Activated CD8-positive, alpha-beta memory T cell treated with anti-CD3 and anti-CD28 coated beads, Interleukin-2, amount 50 U/mL, for 4 hours (primary cell): ENCODE measurements at regions not wholly inside any gene's neighbourhood (a gene's known extent, or its start where the extent isn't known, plus 50 kb on each side); places are given as distances from the start of the nearest gene placed in this dataset.

Source experiments
- DNase-seq: peaks from one replicate; pipeline ENCODE4 v3.0.0-alpha.2; 2020

GRCh38 chr2:33786881-33787280 lies 187.8 kb upstream of the FAM98A start:
- no peak for DNase-seq

DNA sequence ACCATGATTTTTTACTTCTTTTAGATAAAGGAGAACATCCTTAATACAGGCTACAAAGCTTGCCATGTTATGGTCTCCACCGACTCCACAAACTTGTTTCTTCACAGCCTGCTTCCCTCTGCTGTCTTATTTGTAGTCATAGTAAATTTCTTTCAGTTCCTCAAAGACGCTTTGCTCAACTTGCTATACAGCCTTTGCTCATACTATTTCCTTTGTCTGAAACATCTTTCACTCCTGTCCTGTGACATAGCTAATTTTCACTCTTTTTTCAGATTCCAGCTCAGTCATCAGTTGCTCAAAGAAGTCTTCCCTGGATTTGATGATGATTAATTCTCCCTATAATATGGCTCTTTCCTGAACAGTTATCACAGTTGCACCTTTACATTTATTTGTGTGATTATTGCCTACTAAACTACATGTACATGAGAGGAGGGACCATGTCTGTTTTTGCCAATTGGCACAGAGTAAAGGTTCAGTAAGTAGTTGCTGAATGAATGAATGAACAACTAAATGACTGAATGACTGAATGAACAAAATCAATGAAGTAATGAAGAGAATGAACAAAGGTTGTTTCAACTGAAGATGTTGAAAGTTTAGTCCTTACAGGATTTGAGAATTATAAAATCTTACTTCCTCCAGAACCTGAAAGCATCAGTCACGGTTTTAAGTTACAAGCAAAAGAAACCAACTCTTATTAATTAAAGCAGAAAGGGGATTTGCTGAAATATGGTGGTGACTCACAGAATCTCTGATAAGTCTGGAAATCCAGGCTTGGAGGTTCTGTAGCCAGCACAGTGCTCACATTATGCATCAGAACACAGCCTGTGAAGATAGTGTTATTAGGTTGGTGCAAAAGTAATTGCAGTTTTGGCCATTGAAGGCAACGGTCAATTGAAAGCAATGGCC lies 186.4 kb upstream of the FAM98A start:
- no peak for DNase-seq

GRCh38 chr2:33784488-33784887 lies 185.4 kb upstream of the FAM98A start:
- DNase-seq = no peak

- no peak for DNase-seq
These were observed 183.5 kb upstream of the FAM98A start for GRCh38 chr2:33782395-33783230.

GRCh38 chr2:33777786-33778185 lies 178.7 kb upstream of the FAM98A start:
- DNase-seq = no peak

DNA sequence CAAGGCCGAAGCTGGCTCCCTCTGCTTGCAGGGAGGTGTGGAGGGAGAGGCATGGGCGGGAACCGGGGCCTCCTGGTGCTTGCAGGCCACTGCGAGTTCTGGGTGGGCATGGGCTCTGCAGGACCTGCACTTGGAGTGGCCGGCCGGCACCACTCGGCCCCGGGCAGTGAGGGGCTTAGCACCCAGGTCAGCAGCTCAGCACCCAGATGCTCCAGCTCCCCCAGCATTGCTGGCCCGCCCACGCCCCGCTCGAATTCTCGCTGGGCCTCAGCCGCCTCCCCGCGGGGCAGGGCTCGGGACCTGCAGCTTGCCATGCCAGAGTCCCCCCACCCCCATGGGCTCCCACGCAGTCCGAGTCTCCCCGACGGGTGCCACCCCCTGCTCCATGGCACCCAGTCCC lies 176.2 kb upstream of the FAM98A start:
- DNase-seq = no peak

DNA sequence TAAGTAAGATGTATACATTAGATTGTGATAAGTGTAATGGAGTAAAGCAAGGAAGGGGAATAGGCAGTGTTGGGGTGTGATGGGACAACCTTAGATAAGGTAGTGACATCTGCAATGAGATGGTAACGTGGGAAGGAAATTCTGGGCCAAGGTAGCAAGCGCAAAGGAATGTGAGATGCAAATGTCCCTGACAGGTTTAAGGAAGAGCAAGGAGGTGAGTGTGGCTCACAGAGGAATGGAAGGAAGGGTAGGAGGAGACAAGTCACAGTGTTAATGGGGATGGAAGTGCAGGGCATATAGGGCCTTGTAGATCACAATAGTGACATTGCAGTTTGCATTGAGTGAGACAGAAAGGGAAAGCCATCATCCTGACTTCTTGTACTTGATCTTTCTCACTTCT lies 170.9 kb upstream of the FAM98A start:
- no peak for DNase-seq

GRCh38 chr2:33766175-33766574 lies 167.1 kb upstream of the FAM98A start:
- no peak for DNase-seq

DNA sequence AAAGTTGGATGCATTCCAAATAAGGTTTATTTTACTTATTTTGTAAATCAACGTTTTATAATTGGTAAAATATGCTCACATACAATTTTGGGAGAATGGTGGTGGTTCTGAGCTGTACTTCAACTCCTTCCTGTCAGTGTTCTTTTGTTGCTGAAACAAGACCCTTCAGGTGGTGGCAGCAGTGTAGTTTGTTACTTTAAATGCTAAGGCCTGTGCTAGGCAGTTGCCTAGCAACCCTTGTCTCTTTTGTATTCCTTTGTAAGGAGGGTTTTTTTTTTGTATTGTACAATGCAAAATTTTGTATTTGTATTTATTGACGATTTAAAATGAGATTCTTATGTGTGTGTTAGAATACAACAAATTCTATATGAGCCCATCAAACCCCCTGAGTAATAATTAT lies 166.0 kb upstream of the FAM98A start:
- no peak for DNase-seq

- DNase-seq = no peak
These were observed 165.5 kb upstream of the FAM98A start for GRCh38 chr2:33764551-33764950.

DNA sequence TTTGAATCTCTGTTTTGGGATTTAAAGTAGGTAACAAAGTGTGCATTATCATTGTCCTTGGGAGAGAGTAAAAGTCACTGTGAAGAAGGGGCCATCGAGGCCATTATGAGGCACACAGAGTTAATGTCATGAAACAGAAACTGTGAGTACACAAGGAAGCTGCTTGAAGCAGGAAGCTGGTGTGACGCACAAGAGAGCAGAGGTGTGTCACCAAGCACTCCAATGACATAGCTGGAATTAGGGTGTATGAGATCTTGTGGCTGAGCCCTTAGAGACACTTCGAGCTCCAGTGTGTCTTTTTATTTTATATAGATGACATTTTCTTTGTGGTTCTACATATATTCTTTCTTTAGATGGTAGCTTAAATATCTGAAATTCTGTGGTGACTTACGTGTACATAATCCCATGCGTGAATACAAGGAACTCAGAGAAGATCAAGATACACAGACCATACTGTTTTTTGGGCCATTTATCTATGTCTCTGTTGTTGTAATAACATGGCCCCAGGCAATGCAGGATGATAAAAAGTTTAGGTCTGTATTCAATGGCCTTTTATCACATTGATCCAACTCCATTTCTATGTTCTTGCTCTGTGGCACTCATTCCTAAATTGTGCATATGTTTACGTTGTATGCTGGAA lies 164.7 kb upstream of the FAM98A start:
- DNase-seq = no peak

DNA sequence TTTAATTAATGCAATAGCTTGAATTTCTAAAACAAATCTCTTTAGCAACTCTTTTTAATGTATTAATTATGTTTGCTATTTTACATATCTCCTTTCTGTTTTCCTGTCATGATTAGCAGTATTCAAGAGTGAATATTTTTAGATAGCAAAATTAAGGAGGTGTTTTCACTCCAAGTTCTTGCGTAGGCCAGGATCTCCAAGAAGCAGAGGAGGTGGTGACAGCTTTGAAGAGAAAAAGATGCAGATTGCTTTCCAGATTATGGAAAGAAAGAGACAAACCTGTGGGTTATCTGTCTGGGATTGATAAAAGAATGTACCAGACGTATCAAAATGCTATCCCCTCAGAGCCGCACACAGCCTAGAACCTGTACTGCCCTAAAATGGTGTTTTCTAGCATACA lies 163.5 kb upstream of the FAM98A start:
- DNase-seq = no peak

DNA sequence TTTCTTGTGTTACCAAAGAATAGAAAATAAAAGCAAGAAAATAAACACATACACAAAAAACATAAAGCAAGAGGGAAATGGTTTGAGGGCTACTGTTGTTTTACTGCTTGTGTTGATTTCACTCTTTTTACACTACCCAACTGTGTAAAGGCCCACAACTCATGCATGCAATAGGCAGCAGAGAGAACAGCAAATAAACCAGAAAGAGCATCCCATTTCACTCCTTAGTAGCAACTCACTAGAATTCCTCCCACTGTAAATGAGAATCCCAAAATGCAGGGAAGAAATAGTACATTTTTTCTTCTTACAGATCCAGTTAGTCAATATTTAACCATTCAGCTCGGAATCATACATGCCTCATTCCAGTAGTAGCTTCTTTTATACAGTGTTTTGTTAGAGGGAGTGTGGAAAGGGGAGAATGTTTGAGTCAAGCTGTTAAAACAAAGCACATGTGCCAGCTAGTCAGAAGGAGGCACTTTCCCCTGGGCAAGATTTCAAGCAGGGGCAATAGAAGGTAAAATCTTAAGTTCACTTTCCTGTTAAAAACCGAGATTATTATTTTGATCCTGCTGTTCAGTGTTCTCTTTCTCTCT lies 147.2 kb upstream of the FAM98A start:
- DNase-seq = no peak

DNA sequence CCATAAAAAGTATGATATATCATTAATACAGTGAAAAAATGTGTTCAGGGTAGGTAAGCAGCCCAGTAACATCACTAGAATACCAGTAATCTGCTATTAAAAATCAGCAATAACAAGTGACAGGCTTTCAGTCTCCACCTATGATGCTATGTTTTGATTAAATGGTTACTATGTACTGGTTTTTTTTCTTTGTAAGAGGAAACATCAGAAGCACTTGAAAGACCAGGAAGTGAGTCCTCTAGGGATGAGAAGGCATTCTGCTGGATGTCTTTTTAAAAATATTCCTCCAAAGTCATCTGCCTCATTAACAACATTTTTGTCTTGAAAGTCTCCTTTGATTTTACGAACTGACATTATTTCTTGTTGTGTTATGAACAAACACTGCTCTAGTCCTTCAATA lies 136.0 kb upstream of the FAM98A start:
- DNase-seq = no peak

DNA sequence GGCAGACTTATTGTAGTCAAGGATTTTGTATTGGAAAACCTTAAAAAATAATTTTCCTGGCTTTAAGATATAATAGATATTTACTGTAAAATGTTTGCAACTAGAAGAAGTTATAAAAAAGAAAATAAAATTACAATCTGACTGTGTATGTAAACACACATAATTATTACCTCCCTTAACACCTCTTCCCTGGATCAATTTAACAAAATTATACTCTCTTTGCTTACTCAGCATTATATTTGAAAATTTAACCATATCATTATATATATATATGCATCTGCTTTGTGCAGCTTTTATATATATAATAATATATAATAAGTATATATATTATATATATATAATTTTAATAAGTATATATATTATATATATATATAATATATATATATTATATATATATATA lies 131.7 kb upstream of the FAM98A start:
- DNase-seq = no peak

GRCh38 chr2:33730193-33730592 lies 131.1 kb upstream of the FAM98A start:
- DNase-seq = no peak

DNA sequence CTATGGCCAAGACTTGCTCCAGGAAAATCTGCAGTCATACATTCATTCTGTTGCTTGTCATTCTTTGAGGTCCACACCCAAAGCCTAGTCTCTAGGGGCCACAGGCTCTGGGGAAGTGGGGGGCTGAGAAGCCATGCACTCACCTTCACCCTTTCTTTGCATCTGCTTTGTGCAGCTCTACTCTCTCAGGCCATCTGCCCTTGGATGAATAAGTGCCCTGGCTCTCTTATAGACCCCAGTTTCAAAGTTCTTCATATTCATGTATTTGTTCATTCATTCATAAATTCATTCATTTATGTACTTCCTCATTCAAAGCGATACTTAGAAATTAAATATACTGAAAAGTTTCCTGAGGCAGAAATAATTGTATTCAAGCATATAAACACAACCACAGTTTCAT lies 130.3 kb upstream of the FAM98A start:
- no peak for DNase-seq

GRCh38 chr2:33728106-33728505 lies 129.0 kb upstream of the FAM98A start:
- DNase-seq = no peak

- DNase-seq = no peak
These were observed 128.4 kb upstream of the FAM98A start for GRCh38 chr2:33727361-33728032.

GRCh38 chr2:33726415-33726814 lies 127.3 kb upstream of the FAM98A start:
- no peak for DNase-seq

DNA sequence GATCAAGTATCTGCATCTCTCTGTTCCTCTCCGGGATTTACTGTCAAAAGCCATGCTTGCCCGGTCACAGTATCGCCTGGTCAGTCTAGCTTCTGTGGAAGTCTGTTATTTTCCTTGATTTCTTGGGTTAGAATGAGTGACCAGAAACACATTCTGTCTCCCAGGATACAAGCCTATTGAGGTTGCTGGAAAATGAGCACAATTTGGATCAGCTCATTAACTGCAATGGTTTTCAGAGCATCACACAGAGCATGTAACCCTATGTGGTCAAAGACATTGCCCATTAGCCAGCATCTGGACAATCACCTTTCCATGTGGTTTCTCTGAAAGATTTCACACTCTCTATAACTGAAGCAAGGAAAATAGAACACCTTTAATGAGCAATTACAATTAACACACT lies 124.2 kb upstream of the FAM98A start:
- no peak for DNase-seq

GRCh38 chr2:33719067-33719466 lies 120.0 kb upstream of the FAM98A start:
- no peak for DNase-seq

DNA sequence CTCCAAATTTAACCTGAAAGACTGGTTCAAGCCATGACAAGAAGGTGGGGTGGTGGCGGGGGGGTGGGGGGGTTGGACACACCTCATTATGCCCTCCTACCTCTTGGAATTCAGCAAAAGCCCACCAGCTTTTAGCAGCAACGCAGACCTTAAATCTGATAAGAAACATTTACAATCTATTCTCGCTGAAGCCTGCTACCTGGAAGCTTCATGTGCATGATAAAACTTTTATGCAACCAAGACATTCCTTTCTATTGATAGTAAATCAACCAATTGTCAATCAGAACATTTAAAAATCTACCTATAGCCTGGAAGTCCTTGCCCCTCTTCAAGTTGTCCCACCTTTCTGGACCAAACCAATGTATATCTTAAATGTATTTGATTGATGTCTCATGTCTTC lies 113.6 kb upstream of the FAM98A start:
- no peak for DNase-seq
